NB4 (cell line): ENCODE measurements at regions not wholly inside any gene's neighbourhood (a gene's known extent, or its start where the extent isn't known, plus 50 kb on each side); places are given as distances from the start of the nearest gene placed in this dataset.

Experiments
- DNase-seq: peaks from one replicate; pipeline ENCODE4 v3.0.0; 2010; ENCODE audit warnings: low read depth
- H3K4me3 ChIP-seq: one replicate; pipeline ENCODE4 v1.5.1; 2011; ENCODE audit warnings: mild to moderate bottlenecking, low read depth, low read length, moderate library complexity
- MYC ChIP-seq: IDR thresholded peaks from 2 replicates; pipeline ENCODE4 v1.6.1; 2011; ENCODE audit warnings: low read depth, low read length
- POLR2A ChIP-seq: IDR thresholded peaks from 2 replicates; pipeline ENCODE4 v1.6.1; 2011; ENCODE audit warnings: mild to moderate bottlenecking; ENCODE audit not compliant: insufficient read length; ENCODE audit errors: extremely low read depth
- TF ChIP-seq, protein P1 (sequence below): IDR thresholded peaks from 2 replicates; pipeline ENCODE4 v1.6.1; 2011; ENCODE audit warnings: low read depth, low read length
- TF ChIP-seq, protein P2 (sequence below): IDR thresholded peaks from one replicate; pipeline ENCODE4 v1.5.1; 2012; ENCODE audit warnings: low read depth, low read length

- no peak overlapping the region for H3K4me3 ChIP-seq
- TF ChIP-seq, protein P1, sequence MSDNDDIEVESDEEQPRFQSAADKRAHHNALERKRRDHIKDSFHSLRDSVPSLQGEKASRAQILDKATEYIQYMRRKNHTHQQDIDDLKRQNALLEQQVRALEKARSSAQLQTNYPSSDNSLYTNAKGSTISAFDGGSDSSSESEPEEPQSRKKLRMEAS: no peak
- TF ChIP-seq MYC (no peak), POLR2A (no peak)
- TF ChIP-seq, protein P2, sequence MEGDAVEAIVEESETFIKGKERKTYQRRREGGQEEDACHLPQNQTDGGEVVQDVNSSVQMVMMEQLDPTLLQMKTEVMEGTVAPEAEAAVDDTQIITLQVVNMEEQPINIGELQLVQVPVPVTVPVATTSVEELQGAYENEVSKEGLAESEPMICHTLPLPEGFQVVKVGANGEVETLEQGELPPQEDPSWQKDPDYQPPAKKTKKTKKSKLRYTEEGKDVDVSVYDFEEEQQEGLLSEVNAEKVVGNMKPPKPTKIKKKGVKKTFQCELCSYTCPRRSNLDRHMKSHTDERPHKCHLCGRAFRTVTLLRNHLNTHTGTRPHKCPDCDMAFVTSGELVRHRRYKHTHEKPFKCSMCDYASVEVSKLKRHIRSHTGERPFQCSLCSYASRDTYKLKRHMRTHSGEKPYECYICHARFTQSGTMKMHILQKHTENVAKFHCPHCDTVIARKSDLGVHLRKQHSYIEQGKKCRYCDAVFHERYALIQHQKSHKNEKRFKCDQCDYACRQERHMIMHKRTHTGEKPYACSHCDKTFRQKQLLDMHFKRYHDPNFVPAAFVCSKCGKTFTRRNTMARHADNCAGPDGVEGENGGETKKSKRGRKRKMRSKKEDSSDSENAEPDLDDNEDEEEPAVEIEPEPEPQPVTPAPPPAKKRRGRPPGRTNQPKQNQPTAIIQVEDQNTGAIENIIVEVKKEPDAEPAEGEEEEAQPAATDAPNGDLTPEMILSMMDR: no peak
- DNase-seq: no peak
These were observed 108.1 kb downstream of the ZFAND4 start for GRCh38 chr10:45564303-45564959.

DNA sequence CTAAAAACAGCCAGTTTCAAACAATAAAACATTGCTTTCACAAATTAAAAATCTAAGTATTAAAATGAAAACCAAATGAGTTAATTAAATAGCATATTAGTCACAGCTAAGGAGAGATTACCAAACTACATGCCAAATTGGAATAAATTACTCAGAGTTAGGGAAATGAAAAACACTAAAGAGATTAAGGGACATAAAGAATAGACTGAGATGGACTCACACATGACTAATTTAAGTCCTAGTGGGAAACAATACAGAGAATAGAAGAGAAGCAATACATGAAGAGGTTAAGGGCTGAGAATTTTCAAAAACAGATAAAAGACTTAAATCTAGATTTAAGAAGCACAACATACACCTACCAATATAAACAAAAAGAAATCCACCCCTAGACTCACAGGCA, 110.6 kb downstream of the ZFAND4 start:
- TF ChIP-seq, protein P2: no peak
- TF ChIP-seq POLR2A (no peak), MYC (no peak)
- TF ChIP-seq, protein P1: no peak
- DNase-seq: no peak
- no peak overlapping the region for H3K4me3 ChIP-seq

GRCh38 chr10:45560262-45560661, 112.3 kb downstream of the ZFAND4 start:
- no peak for TF ChIP-seq POLR2A
- TF ChIP-seq, protein P1: no peak
- TF ChIP-seq, protein P2: no peak
- no peak overlapping the region for H3K4me3 ChIP-seq
- no peak for DNase-seq

DNA sequence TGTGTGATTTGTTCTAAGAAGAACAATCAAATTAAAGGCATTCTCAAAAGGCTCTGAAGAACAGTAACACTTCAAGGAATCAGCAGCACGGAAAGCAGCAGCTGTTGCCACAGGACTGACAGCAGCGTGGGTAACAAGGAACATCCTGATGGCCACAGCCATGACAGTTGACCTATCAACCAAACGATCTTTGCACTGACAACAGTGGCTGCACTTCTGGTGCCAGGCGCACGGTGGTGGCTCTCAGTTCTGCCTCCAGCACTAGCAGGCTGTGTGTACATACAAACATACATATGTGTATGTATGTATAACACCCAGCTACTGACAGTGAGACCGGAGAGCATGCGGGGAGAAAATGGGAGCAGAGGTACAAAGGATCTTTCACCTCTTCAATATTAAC, 114.1 kb downstream of the ZFAND4 start:
- TF ChIP-seq MYC (no peak), POLR2A (no peak)
- TF ChIP-seq, protein P1: no peak
- TF ChIP-seq, protein P2: no peak
- no peak overlapping the region for H3K4me3 ChIP-seq
- peak; percentile 24 for DNase-seq

DNA sequence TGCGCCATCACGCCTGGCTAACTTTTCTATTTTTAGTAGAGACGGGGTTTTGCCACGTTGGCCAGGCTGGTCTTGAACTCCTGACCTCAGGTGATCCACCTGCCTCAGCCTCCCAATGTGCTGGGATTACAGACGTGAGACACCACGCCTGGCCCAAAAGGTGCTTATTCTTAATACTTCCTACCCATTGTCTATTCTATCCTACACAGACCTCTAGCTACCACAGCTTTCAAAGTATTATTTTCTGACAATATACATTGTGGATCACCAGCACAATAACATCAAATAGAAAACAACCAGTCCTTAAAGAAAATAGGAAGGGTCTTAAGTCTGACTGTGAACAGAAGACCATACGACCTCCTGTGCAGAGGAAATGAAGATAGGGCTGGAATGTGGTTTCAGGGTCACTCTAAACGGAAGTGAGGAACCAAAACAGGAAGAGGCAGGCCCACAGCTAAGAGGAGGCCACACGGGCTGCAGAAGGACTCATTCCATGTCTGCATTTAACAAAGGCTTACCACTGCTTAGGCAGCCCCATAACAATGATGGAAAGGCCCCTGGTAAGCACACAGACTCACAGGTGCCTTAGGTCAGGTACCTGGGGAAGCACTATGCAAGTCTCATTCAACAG, 115.2 kb downstream of the ZFAND4 start:
- TF ChIP-seq, protein P1: no peak
- TF ChIP-seq POLR2A: no peak
- TF ChIP-seq MYC: no peak; the same call in 1 of the 2 replicates
- TF ChIP-seq, protein P2: no peak
- H3K4me3 ChIP-seq: peak overlapping the region; percentile 10
- peak; percentile 87 for DNase-seq
